ENCODE measurements at regions not wholly inside any gene's neighbourhood (a gene's known extent, or its start where the extent isn't known, plus 50 kb on each side); places are given as distances from the start of the nearest gene placed in this dataset.

- DNase-seq (ENCODE audit: extremely low spot score in 2 of 2): no peak
- H3K27me3 ChIP-seq: no peaks in the 10 kb centered on the region
- intact Hi-C loops (cut with DNase I): no loop called here
- no peaks in the 10 kb centered on the region for H3K4me1 ChIP-seq
- no peaks in the 10 kb centered on the region for H3K36me3 ChIP-seq
- no peak for TF ChIP-seq POLR2A (IDR thresholded peaks at IDR 0.05)
- TF ChIP-seq POLR2AphosphoS5 (IDR thresholded peaks at IDR 0.05; ENCODE audit: insufficient read depth in 1 of 2, low read depth in 1 of 2): no peak
- no peak for TF ChIP-seq CTCF (IDR thresholded peaks at IDR 0.05)
- H3K9me3 ChIP-seq: no peaks in the 10 kb centered on the region
- H3K4me3 ChIP-seq: no peak overlapping the region
- no peak overlapping the region for H3K27ac ChIP-seq
Observed at GRCh38 chr5:61790678-61791077, 458.6 kb downstream of the ZSWIM6 start.

GRCh38 chr5:61796773-61797172 is 464.7 kb downstream of the ZSWIM6 start:
- Histone ChIP-seq H3K9me3 (no peaks in the 10 kb centered on the region), H3K4me1 (no peaks in the 10 kb centered on the region), H3K27me3 (no peaks in the 10 kb centered on the region), H3K4me3 (no peak overlapping the region), H3K36me3 (no peaks in the 10 kb centered on the region), H3K27ac (no peak overlapping the region)
- DNase-seq (ENCODE audit: extremely low spot score in 2 of 2): no peak
- intact Hi-C loops (cut with DNase I): no loop called here
- no peak for TF ChIP-seq POLR2AphosphoS5 (IDR thresholded peaks at IDR 0.05; ENCODE audit: insufficient read depth in 1 of 2, low read depth in 1 of 2)
- TF ChIP-seq CTCF (IDR thresholded peaks at IDR 0.05): no peak
- no peak for TF ChIP-seq POLR2A (IDR thresholded peaks at IDR 0.05)

- TF ChIP-seq POLR2AphosphoS5 (IDR thresholded peaks at IDR 0.05; ENCODE audit: insufficient read depth in 1 of 2, low read depth in 1 of 2) (no peak), CTCF (IDR thresholded peaks at IDR 0.05) (no peak), POLR2A (IDR thresholded peaks at IDR 0.05) (no peak)
- Histone ChIP-seq H3K4me1 (no peaks in the 10 kb centered on the region), H3K36me3 (no peaks in the 10 kb centered on the region), H3K27ac (no peak overlapping the region), H3K4me3 (no peak overlapping the region), H3K9me3 (no peaks in the 10 kb centered on the region), H3K27me3 (no peaks in the 10 kb centered on the region)
- no peak for DNase-seq (ENCODE audit: extremely low spot score in 2 of 2)
- intact Hi-C loops (cut with DNase I): no loop called here
Observed at GRCh38 chr5:61800450-61800849, 468.4 kb downstream of the ZSWIM6 start.

- Histone ChIP-seq H3K9me3 (no peaks in the 10 kb centered on the region), H3K4me3 (no peak overlapping the region), H3K36me3 (no peaks in the 10 kb centered on the region), H3K27ac (no peak overlapping the region), H3K27me3 (no peaks in the 10 kb centered on the region), H3K4me1 (no peaks in the 10 kb centered on the region)
- no peak for DNase-seq (ENCODE audit: extremely low spot score in 2 of 2)
- TF ChIP-seq POLR2AphosphoS5 (IDR thresholded peaks at IDR 0.05; ENCODE audit: insufficient read depth in 1 of 2, low read depth in 1 of 2): no peak
- no peak for TF ChIP-seq CTCF (IDR thresholded peaks at IDR 0.05)
- no peak for TF ChIP-seq POLR2A (IDR thresholded peaks at IDR 0.05)
- intact Hi-C loops (cut with DNase I): no loop called here
Observed at GRCh38 chr5:61801174-61801573, 469.1 kb downstream of the ZSWIM6 start.

GRCh38 chr5:61802456-61802855 is 470.4 kb downstream of the ZSWIM6 start:
- Histone ChIP-seq H3K36me3 (no peaks in the 10 kb centered on the region), H3K4me3 (no peak overlapping the region), H3K27ac (no peak overlapping the region), H3K27me3 (no peaks in the 10 kb centered on the region), H3K4me1 (no peaks in the 10 kb centered on the region), H3K9me3 (no peaks in the 10 kb centered on the region)
- no peak for TF ChIP-seq CTCF (IDR thresholded peaks at IDR 0.05)
- no peak for TF ChIP-seq POLR2A (IDR thresholded peaks at IDR 0.05)
- no peak for TF ChIP-seq POLR2AphosphoS5 (IDR thresholded peaks at IDR 0.05; ENCODE audit: insufficient read depth in 1 of 2, low read depth in 1 of 2)
- no peak for DNase-seq (ENCODE audit: extremely low spot score in 2 of 2)
- intact Hi-C loops (cut with DNase I): no loop called here

All from vagina (tissue), 2 donors.